Mesodermal cell (in vitro differentiated cells): ENCODE measurements at regions not wholly inside any gene's neighbourhood (a gene's known extent, or its start where the extent isn't known, plus 50 kb on each side); places are given as distances from the start of the nearest gene placed in this dataset.

Source experiments
- H3K27ac ChIP-seq: 2 replicates; pipeline ENCODE4 v1.7.0; 2013; ENCODE audit warnings: mild to moderate bottlenecking, low read depth, low read length, moderate library complexity; ENCODE audit not compliant: severe bottlenecking
- H3K36me3 ChIP-seq: 2 replicates; pipeline ENCODE4 v1.7.1; 2013; ENCODE audit warnings: mild to moderate bottlenecking, low read length, moderate library complexity; ENCODE audit not compliant: control insufficient read depth, insufficient read depth
- H3K4me1 ChIP-seq: one replicate; pipeline ENCODE4 v1.7.1; 2013; ENCODE audit warnings: mild to moderate bottlenecking, low read length; ENCODE audit not compliant: insufficient read depth, control insufficient read depth, poor library complexity, severe bottlenecking
- H3K4me3 ChIP-seq: 2 replicates; pipeline ENCODE4 v1.7.0; 2013; ENCODE audit warnings: low read length, control low read depth, mild to moderate bottlenecking; ENCODE audit not compliant: insufficient read depth, poor library complexity, severe bottlenecking; ENCODE audit errors: extremely low read depth
- H3K9me3 ChIP-seq: 2 replicates; pipeline ENCODE4 v1.7.1; 2013; ENCODE audit warnings: mild to moderate bottlenecking, low read length, moderate library complexity; ENCODE audit not compliant: control insufficient read depth
- WGBS, 2 experiments: methylation state at CpG; one replicate each; pipeline ENCODE4 v1.1.5; 2013; ENCODE audit warnings: missing lambda C conversion rate in 2 of 2; ENCODE audit not compliant: insufficient coverage in 2 of 2; 5-methylcytosine and 5-hydroxymethylcytosine counted together

GRCh38 chr1:243912347-243912746 lies 62.3 kb upstream of the AKT3 start:
- Histone ChIP-seq H3K9me3 (no peaks in the 10 kb centered on the region), H3K36me3 (no peaks in the 10 kb centered on the region), H3K4me3 (no peak overlapping the region), H3K27ac (no peak overlapping the region), H3K4me1 (no peaks in the 10 kb centered on the region)
- WGBS, 2 experiments, result 83 to 95% methylated on average over 2 of the region's 2 CpGs

GRCh38 chr1:243910607-243911006 lies 60.6 kb upstream of the AKT3 start:
- no peaks in the 10 kb centered on the region for H3K4me1 ChIP-seq
- no peak overlapping the region for H3K27ac ChIP-seq
- no peaks in the 10 kb centered on the region for H3K9me3 ChIP-seq
- H3K4me3 ChIP-seq, result no peak overlapping the region
- 89 to 94% methylated on average over 6 of the region's 6 CpGs for WGBS, 2 experiments
- H3K36me3 ChIP-seq, result no peaks in the 10 kb centered on the region

- H3K36me3 ChIP-seq, result no peaks in the 10 kb centered on the region
- H3K4me3 ChIP-seq, result no peak overlapping the region
- no peaks in the 10 kb centered on the region for H3K9me3 ChIP-seq
- 95 to 100% methylated on average over 3 of the region's 4 CpGs for WGBS, 2 experiments
- no peaks in the 10 kb centered on the region for H3K4me1 ChIP-seq
- H3K27ac ChIP-seq, result no peak overlapping the region
Measured at GRCh38 chr1:243903895-243904294, 53.9 kb upstream of the AKT3 start.

GRCh38 chr1:243903041-243903440 lies 53.0 kb upstream of the AKT3 start:
- Histone ChIP-seq H3K9me3 (no peaks in the 10 kb centered on the region), H3K36me3 (no peaks in the 10 kb centered on the region), H3K4me3 (no peak overlapping the region), H3K27ac (no peak overlapping the region), H3K4me1 (no peaks in the 10 kb centered on the region)
- 55 to 67% methylated on average over 1 to 2 of the region's 4 CpGs for whole genome bisulfite sequencing, 2 experiments

GRCh38 chr1:243902100-243902499 lies 52.1 kb upstream of the AKT3 start:
- Histone ChIP-seq H3K36me3 (no peaks in the 10 kb centered on the region), H3K9me3 (no peaks in the 10 kb centered on the region), H3K27ac (no peak overlapping the region), H3K4me1 (no peaks in the 10 kb centered on the region), H3K4me3 (no peak overlapping the region)
- WGBS, 2 experiments, result 86 to 100% methylated on average over 1 of the region's 2 CpGs
